Breast epithelium (tissue), 3 donors: ENCODE measurements at regions not wholly inside any gene's neighbourhood (a gene's known extent, or its start where the extent isn't known, plus 50 kb on each side); places are given as distances from the start of the nearest gene placed in this dataset.

Source experiments
- POLR2A ChIP-seq: fragments of 450-650 bp; IDR thresholded peaks from one replicate; pipeline ENCODE4 v1.6.1; 2016; ENCODE audit warnings: antibody characterized with exemption, mild to moderate bottlenecking, moderate library complexity
- POLR2AphosphoS5 ChIP-seq, 3 donors: sonication (generic); formaldehyde crosslinking; IDR thresholded peaks; one replicate each; pipeline ENCODE4 v1.6.1; 2017; ENCODE audit warnings: antibody characterized with exemption in 3 of 3
- TF ChIP-seq, protein P1 (sequence below), 3 donors: fragments of 450-650 bp; IDR thresholded peaks; one replicate each; pipeline ENCODE4 v1.5.1; 2016 to 2017; ENCODE audit warnings: antibody characterized with exemption in 3 of 3, mild to moderate bottlenecking in 3 of 3, moderate library complexity in 3 of 3

DNA sequence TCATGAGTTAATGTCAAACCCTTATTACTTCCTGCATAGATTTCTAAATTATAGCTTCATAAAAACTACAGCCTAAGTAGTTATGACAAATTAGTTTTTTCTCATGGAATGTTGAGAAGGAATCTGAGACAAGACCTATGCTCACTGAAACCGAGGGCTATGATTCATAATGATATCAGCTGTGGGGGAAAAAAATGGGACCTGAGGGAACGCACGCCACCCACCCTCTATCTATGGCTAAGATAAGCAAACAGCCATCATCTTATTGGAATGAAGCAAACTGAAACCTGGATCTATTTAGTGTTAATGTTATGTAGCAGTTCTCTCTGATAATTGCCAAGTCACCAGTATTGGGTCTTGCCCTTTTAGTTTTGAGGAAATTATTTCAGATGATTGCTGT is 906.9 kb upstream of the RAG2 start:
- TF ChIP-seq, protein P1, sequence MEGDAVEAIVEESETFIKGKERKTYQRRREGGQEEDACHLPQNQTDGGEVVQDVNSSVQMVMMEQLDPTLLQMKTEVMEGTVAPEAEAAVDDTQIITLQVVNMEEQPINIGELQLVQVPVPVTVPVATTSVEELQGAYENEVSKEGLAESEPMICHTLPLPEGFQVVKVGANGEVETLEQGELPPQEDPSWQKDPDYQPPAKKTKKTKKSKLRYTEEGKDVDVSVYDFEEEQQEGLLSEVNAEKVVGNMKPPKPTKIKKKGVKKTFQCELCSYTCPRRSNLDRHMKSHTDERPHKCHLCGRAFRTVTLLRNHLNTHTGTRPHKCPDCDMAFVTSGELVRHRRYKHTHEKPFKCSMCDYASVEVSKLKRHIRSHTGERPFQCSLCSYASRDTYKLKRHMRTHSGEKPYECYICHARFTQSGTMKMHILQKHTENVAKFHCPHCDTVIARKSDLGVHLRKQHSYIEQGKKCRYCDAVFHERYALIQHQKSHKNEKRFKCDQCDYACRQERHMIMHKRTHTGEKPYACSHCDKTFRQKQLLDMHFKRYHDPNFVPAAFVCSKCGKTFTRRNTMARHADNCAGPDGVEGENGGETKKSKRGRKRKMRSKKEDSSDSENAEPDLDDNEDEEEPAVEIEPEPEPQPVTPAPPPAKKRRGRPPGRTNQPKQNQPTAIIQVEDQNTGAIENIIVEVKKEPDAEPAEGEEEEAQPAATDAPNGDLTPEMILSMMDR (IDR thresholded peaks at IDR 0.05), result no peak
- TF ChIP-seq POLR2AphosphoS5 (IDR thresholded peaks at IDR 0.05) (no peak), POLR2A (no peak)
